ENCODE measurements at regions not wholly inside any gene's neighbourhood (a gene's known extent, or its start where the extent isn't known, plus 50 kb on each side); places are given as distances from the start of the nearest gene placed in this dataset.

DNA sequence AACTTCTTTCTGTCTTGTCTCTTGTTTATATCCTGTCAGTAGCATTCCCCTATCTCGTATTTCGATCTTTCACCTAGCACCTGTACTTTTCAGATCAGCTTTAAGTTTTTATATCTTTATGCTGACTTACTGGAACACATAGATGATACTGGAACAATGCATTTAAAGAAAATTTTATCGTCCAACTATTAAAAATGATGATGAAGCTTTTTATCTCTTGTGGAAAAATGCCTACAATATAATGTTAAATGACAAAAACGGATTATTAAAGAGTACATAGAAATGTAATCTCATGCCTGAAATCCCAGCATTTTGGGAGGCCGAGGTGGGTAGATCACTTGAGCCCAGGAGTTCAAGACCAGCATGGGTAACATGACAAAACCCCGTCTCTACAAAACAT lies 139.5 kb downstream of the ZPLD1 start:
- TF ChIP-seq CTCF (IDR thresholded peaks at IDR 0.05; ENCODE audit: poor library complexity, severe bottlenecking) (no peak), TAF1 (IDR thresholded peaks at IDR 0.05; ENCODE audit: low read depth) (no peak), EZH2 (IDR thresholded peaks at IDR 0.05; ENCODE audit: borderline replicate concordance, insufficient read depth, low read length, poor library complexity, severe bottlenecking) (no peak), EP300 (conservative IDR thresholded peaks at IDR 0.05; ENCODE audit: poor library complexity, severe bottlenecking) (no peak), MXI1 (conservative IDR thresholded peaks at IDR 0.05; ENCODE audit: poor library complexity, severe bottlenecking) (no peak), POLR2AphosphoS5 (IDR thresholded peaks at IDR 0.05) (no peak), REST (IDR thresholded peaks at IDR 0.05; ENCODE audit: borderline replicate concordance) (no peak), RAD21 (conservative IDR thresholded peaks at IDR 0.05) (no peak)
